NOMO-1 treated with DMSO at 0.1 percent for 48 hours (cell line): ENCODE measurements at regions not wholly inside any gene's neighbourhood (a gene's known extent, or its start where the extent isn't known, plus 50 kb on each side); places are given as distances from the start of the nearest gene placed in this dataset.
"Not testable (repeated sequence)": the region's sequence is repeated elsewhere in the genome, so short reads cannot be mapped to it uniquely, and the experiment has no call there.

Experiments
- DNase-seq: peaks from one replicate; lab custom pipeline; 2025; ENCODE audit not compliant: unreplicated experiment; lab: John Stamatoyannopoulos, UW

DNA sequence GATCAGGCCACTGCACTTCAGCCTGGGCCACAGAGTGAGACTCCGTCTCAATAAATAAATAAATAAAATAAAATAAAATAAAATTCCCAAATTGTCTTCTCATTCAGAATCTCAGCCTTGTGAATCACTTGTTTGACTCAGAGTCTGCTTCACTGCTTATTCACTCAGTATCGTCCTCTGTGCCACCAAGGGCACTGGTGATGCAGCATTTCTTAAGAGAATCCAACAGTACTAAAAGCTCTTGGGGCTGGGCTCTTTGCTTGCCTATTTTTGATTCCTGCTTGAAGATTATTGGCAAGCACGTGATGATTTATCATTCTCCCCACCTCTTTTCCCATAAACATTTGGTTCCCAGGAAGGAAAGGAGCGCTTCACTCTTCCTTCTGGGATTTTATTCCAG lies 54.8 kb upstream of the HMGB1 start:
- DNase-seq, result no peak

- no peak for DNase-seq
Observed at GRCh38 chr13:30523211-30523610, 57.5 kb upstream of the HMGB1 start.

DNA sequence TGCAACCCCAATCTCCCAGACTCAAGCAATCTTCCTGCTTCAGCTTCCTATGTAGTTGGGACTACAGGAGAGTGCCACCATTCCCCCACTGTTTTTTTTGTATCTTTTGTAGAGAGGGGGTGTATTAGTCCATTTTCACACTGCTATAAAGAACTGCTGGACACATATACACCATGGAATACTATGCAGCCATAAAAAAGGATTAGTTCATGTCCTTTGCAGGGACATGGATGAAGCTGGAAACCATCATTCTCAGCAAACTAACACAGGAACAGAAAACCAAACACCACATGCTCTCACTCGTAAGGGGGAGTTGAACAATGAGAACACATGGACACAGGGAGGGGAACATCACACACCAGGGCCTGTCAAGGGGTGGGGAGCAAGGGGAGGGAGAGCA lies 58.1 kb upstream of the HMGB1 start:
- not testable (repeated sequence) for DNase-seq

DNA sequence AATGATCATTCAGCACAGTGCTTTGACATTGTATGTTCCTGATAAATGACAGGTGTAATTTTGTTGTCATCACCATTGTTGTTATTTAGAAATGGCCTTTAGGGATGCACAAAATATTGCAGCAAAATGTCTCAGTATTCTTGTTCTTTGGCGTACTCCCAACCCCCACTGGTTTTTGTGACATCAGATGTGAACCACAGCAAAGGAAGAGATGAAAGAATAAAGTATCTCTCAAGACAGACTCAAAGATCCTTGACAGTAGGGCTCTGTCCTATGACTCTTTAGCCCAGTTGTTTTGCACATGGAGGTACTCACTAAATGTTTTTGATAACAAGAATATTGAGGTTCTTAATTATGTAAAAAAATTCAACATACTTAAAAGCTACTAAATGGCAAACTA lies 59.5 kb upstream of the HMGB1 start:
- DNase-seq, result not testable (repeated sequence)

- DNase-seq, result no peak
Observed at GRCh38 chr13:30526612-30527495, 61.1 kb upstream of the HMGB1 start.

- no peak for DNase-seq
Observed at GRCh38 chr13:30529085-30529834, 63.5 kb upstream of the HMGB1 start.

- no peak for DNase-seq
Observed at GRCh38 chr13:30535046-30535445, 69.3 kb upstream of the HMGB1 start.

GRCh38 chr13:30545320-30545719 lies 72.4 kb upstream of the USPL1 start:
- DNase-seq, result peak; percentile 58

DNA sequence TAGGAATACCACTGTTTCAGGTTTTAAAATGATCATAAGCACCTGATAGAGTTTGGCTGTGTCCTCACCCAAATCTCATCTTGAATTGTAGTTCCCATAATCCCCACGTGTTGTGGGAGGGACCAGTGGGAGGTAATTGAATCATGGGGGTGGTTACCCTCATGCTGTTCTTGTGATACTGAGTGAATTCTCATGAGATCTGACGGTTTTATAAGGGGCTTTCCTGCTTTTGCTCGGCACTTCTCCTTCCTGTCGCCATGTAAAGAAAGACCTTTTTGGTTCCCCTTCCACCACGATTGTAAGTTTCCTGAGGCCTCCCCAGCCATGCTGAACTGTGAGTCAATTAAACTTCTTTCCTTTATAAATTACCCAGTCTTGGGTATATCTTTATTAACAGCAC lies 69.7 kb upstream of the USPL1 start:
- DNase-seq, result not testable (repeated sequence)

DNA sequence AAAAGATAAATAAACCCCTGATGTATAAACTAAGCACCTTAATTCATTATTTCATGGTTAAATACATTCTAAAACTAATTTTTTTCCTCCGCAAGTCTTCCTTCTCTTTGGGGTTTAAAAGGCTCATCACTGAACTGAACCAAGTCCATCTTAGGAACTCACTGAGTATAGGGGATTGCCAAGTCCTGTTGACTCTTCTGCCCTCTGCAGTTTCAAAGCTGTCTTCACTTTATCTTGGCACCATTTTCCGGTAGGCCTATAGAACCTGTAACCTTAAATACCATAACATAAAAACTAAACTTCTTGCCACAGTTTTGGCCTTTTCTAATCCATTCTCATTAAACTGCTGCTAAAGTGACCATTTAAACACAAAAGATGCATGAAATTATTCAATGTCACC lies 66.5 kb upstream of the USPL1 start:
- peak; percentile 46 for DNase-seq

DNA sequence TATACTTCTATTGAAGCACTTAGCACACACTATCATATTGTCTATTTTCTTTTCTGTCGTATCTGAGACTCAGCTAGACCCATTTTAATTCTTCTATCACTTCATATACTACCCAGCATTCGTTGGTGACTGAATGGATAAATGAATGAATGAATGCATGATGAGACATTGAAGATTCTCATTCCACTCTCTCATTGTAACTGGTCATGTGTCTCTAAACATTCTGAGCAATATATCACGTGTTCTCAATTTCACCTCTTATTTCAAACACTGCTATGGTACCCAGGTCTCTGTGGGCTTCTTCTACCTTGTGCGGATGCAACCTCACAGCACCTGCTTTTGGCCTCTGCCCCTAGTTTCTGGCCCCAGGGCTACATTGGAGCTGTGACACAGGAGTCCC lies 65.2 kb upstream of the USPL1 start:
- DNase-seq, result no peak

GRCh38 chr13:30559274-30559673 lies 58.4 kb upstream of the USPL1 start:
- no peak for DNase-seq

DNA sequence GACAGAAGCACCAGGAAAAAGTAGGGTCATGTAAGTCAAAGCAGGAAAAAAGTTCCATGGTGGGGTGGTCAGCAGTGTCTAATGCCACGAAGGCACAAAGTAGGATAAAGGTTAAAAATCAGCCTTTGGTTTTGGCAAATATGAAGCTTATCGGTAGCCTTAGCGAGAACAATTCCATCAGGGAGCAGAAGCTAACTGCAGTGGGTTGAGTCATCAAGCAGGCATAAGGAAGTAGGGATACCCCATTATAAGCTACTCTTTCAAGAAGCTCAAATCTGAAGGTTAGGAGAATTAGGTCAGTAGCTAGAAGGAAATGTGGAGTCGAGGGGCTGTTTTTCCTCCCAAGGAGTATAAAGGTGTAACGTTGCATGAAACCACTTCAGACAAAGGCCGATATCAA lies 57.5 kb upstream of the USPL1 start:
- no peak for DNase-seq

DNA sequence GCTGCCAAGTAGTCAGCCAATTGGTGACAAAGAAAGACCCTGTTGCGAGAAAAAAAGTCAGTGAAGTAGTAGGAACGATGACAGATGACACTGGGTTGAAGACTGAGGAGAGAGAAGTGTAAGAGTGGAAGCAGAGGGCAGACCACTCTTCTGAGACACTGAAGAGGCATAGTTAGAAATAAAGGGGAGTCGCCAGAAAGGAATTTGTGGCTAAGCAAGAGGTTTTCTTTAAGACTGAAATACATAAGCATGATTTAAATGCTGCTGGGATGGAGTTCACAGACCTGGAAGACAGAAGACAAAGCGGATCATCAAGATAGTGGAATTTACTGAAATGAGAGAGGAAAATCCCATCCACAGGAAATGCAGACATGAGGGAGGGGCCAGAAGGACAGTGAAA lies 56.2 kb upstream of the USPL1 start:
- no peak for DNase-seq

DNA sequence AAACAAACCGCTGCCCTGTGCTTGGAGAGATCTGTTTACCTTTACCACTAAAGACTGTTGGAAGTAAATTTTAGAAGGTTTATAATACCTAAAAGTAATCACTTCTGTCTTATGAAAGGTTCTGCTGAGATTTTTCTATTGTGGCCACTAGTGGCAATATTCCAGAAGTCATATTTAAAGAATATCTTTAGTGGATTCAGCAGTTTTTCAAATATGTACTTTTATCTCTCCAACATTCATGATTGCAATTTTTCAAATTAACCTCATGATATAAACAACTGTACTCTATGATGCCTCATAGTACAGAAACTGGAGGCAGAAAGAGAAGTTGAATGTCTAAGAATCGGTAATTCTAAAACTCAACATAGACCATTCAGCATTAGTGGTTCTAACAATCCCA lies 53.2 kb upstream of the USPL1 start:
- DNase-seq, result no peak

- DNase-seq, result no peak
Observed at GRCh38 chr13:30565658-30566057, 52.1 kb upstream of the USPL1 start.

GRCh38 chr13:30567072-30567471 lies 50.6 kb upstream of the USPL1 start:
- DNase-seq, result no peak
